Mesenchymal stem cell (in vitro differentiated cells and primary cell): ENCODE measurements at regions not wholly inside any gene's neighbourhood (a gene's known extent, or its start where the extent isn't known, plus 50 kb on each side); places are given as distances from the start of the nearest gene placed in this dataset.

Experiments used
- DNase-seq: peaks from one replicate; pipeline ENCODE4 v3.0.0-alpha.2; 2013
- H2AFZ ChIP-seq: one replicate; pipeline ENCODE4 v1.6.1; 2013; ENCODE audit warnings: low read depth, mild to moderate bottlenecking, control low read depth, inconsistent platforms, low read length, moderate library complexity
- H2AK5ac ChIP-seq: 2 replicates; pipeline ENCODE4 v1.6.1; 2013; ENCODE audit warnings: low read length, moderate library complexity, mild to moderate bottlenecking, inconsistent platforms; ENCODE audit not compliant: severe bottlenecking
- H2BK120ac ChIP-seq: one replicate; pipeline ENCODE4 v1.6.1; 2013; ENCODE audit warnings: low read depth, mild to moderate bottlenecking, inconsistent platforms, low read length, moderate library complexity
- H2BK12ac ChIP-seq, 2 experiments: one replicate each; pipeline ENCODE4 v1.6.1; 2013; ENCODE audit warnings: inconsistent platforms in 2 of 2, low read length in 2 of 2, mild to moderate bottlenecking in 2 of 2, moderate library complexity in 2 of 2, control low read depth in 1 of 2
- H2BK15ac ChIP-seq: one replicate; pipeline ENCODE4 v1.6.1; 2013; ENCODE audit warnings: mild to moderate bottlenecking, low read depth, inconsistent platforms; ENCODE audit not compliant: poor library complexity, severe bottlenecking
- H2BK5ac ChIP-seq: 2 replicates; pipeline ENCODE4 v1.6.1; 2013; ENCODE audit warnings: low read depth, mild to moderate bottlenecking, low read length, control low read depth, inconsistent platforms; ENCODE audit not compliant: poor library complexity, severe bottlenecking
- H3K14ac ChIP-seq, 2 experiments: one replicate each; pipeline ENCODE4 v1.6.1; 2013; ENCODE audit warnings: inconsistent platforms in 2 of 2, low read length in 2 of 2, control low read depth in 1 of 2, mild to moderate bottlenecking in 1 of 2, moderate library complexity in 1 of 2
- H3K18ac ChIP-seq, 2 experiments: one replicate each; pipeline ENCODE4 v1.6.1; 2013; ENCODE audit warnings: inconsistent platforms in 2 of 2, low read length in 2 of 2, control low read depth in 1 of 2, low read depth in 1 of 2, mild to moderate bottlenecking in 1 of 2
- H3K23ac ChIP-seq, 2 experiments: one replicate each; pipeline ENCODE4 v1.6.1; 2013; ENCODE audit warnings: inconsistent platforms in 2 of 2, low read length in 2 of 2, mild to moderate bottlenecking in 2 of 2, moderate library complexity in 2 of 2, control low read depth in 1 of 2
- H3K27ac ChIP-seq: 2 replicates; pipeline ENCODE4 v1.5.1; 2013; ENCODE audit warnings: mild to moderate bottlenecking, moderate library complexity, low read length, control low read depth, inconsistent platforms; ENCODE audit not compliant: poor library complexity, severe bottlenecking
- H3K27me3 ChIP-seq, 2 experiments: 2 replicates each; pipeline versions ENCODE4 v1.6.1 to v1.7.0; 2013; ENCODE audit warnings: low read length in 2 of 2, mild to moderate bottlenecking in 2 of 2, moderate library complexity in 2 of 2, control low read depth in 1 of 2, inconsistent platforms in 1 of 2; ENCODE audit not compliant: control insufficient read depth in 1 of 2, insufficient read depth in 1 of 2
- H3K36me3 ChIP-seq, 2 experiments: 2 replicates each; pipeline versions ENCODE4 v1.6.1 to v1.7.0; 2013; ENCODE audit warnings: low read length in 2 of 2, control low read depth in 1 of 2, inconsistent platforms in 1 of 2, low read depth in 1 of 2, mild to moderate bottlenecking in 1 of 2; ENCODE audit not compliant: insufficient read depth in 2 of 2, control insufficient read depth in 1 of 2
- H3K4ac ChIP-seq, 2 experiments: one replicate each; pipeline ENCODE4 v1.6.1; 2013; ENCODE audit warnings: inconsistent platforms in 2 of 2, low read length in 2 of 2, mild to moderate bottlenecking in 2 of 2, moderate library complexity in 2 of 2, control low read depth in 1 of 2, low read depth in 1 of 2
- H3K4me1 ChIP-seq: 2 replicates; pipeline ENCODE4 v1.6.1; 2013; ENCODE audit warnings: low read depth, low read length, control low read depth; ENCODE audit not compliant: control insufficient read depth, insufficient read depth
- H3K4me2 ChIP-seq: 2 replicates; pipeline ENCODE4 v1.6.1; 2013; ENCODE audit warnings: low read length, mild to moderate bottlenecking, inconsistent platforms; ENCODE audit not compliant: poor library complexity, severe bottlenecking
- H3K4me3 ChIP-seq, 2 experiments: 2 replicates each; pipeline versions ENCODE4 v1.5.1 to v1.7.0; 2013; ENCODE audit warnings: low read length in 2 of 2, mild to moderate bottlenecking in 2 of 2, control low read depth in 1 of 2, low read depth in 1 of 2; ENCODE audit not compliant: insufficient read depth in 1 of 2
- H3K79me1 ChIP-seq: replicated peaks from 2 replicates; pipeline ENCODE4 v1.6.1; 2013; ENCODE audit warnings: mild to moderate bottlenecking, control low read depth, low read length, inconsistent platforms; ENCODE audit not compliant: poor library complexity, severe bottlenecking
- H3K9ac ChIP-seq: 2 replicates; pipeline ENCODE4 v1.7.0; 2013; ENCODE audit warnings: mild to moderate bottlenecking, low read length, moderate library complexity
- H3K9me3 ChIP-seq: 2 replicates; pipeline ENCODE4 v1.7.0; 2013; ENCODE audit warnings: mild to moderate bottlenecking, low read length; ENCODE audit not compliant: control insufficient read depth
- H4K8ac ChIP-seq: one replicate; pipeline ENCODE4 v1.6.1; 2013; ENCODE audit warnings: inconsistent platforms, mild to moderate bottlenecking, low read length, moderate library complexity
- H4K91ac ChIP-seq: one replicate; pipeline ENCODE4 v1.6.1; 2013; ENCODE audit warnings: mild to moderate bottlenecking, low read length, inconsistent platforms
- WGBS: methylation state at CpG from one replicate; pipeline ENCODE4 v1.1.7; 2013; ENCODE audit warnings: mixed read lengths; 5-methylcytosine and 5-hydroxymethylcytosine counted together

- Histone ChIP-seq H3K9ac (no peak overlapping the region), H3K4ac (no peak overlapping the region), H4K91ac (no peak overlapping the region), H2BK12ac (no peak overlapping the region), H3K9me3 (peaks cover 4% of the 10 kb centered on the region), H2AFZ (no peak overlapping the region), H3K27me3 (no peaks in the 10 kb centered on the region), H3K4me1 (no peaks in the 10 kb centered on the region), H2BK120ac (no peak overlapping the region), H3K27ac (no peak overlapping the region), H3K18ac (no peak overlapping the region), H3K79me1 (no peaks in the 10 kb centered on the region), H3K4me3 (no peak overlapping the region), H2BK5ac (no peak overlapping the region), H2BK15ac (no peak overlapping the region), H3K14ac (no peak overlapping the region), H2AK5ac (no peak overlapping the region), H3K23ac (no peak overlapping the region), H3K36me3 (no peaks in the 10 kb centered on the region), H3K4me2 (no peak overlapping the region), H4K8ac (no peak overlapping the region)
- DNase-seq, result no peak
Measured at GRCh38 chr11:98587884-98588283, 432.9 kb upstream of the CNTN5 start.

DNA sequence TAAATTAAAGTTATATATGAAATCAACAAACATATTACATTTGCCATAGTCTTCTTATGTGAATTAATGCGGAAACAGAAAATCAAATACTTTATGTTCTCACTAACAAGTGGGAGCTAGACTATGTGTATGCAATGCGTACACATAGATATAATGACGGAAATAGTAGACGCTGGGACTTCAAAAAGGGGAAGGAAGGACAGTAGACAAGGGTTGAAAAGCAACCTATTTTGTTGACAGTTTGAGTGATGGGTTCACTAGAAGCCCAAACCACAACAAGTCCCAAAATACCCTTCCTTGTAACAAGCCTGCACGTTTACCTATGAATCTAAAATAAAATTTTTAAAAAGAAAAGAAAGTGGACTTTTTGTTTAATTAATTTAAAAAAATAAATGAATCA, 430.8 kb upstream of the CNTN5 start:
- Histone ChIP-seq H2AK5ac (no peak overlapping the region), H3K36me3 (no peaks in the 10 kb centered on the region), H4K91ac (no peak overlapping the region), H3K4me3 (no peak overlapping the region), H2BK15ac (no peak overlapping the region), H3K9ac (no peak overlapping the region), H3K4me2 (no peak overlapping the region), H2BK5ac (no peak overlapping the region), H3K79me1 (no peaks in the 10 kb centered on the region), H2AFZ (no peak overlapping the region), H3K27me3 (no peaks in the 10 kb centered on the region), H3K14ac (no peak overlapping the region), H2BK12ac (no peak overlapping the region), H2BK120ac (no peak overlapping the region), H3K18ac (no peak overlapping the region), H4K8ac (no peak overlapping the region), H3K9me3 (peaks cover 7% of the 10 kb centered on the region), H3K4me1 (no peaks in the 10 kb centered on the region), H3K23ac (no peak overlapping the region), H3K4ac (no peak overlapping the region), H3K27ac (no peak overlapping the region)
- WGBS, result 96% methylated on average over 3 of the region's 5 CpGs
- no peak for DNase-seq

- Histone ChIP-seq H3K9me3 (peaks cover 30% of the 10 kb centered on the region), H3K4me1 (no peaks in the 10 kb centered on the region)
- 65% methylated on average over 3 of the region's 3 CpGs for WGBS
Measured at GRCh38 chr11:98600103-98600502, 420.6 kb upstream of the CNTN5 start.

DNA sequence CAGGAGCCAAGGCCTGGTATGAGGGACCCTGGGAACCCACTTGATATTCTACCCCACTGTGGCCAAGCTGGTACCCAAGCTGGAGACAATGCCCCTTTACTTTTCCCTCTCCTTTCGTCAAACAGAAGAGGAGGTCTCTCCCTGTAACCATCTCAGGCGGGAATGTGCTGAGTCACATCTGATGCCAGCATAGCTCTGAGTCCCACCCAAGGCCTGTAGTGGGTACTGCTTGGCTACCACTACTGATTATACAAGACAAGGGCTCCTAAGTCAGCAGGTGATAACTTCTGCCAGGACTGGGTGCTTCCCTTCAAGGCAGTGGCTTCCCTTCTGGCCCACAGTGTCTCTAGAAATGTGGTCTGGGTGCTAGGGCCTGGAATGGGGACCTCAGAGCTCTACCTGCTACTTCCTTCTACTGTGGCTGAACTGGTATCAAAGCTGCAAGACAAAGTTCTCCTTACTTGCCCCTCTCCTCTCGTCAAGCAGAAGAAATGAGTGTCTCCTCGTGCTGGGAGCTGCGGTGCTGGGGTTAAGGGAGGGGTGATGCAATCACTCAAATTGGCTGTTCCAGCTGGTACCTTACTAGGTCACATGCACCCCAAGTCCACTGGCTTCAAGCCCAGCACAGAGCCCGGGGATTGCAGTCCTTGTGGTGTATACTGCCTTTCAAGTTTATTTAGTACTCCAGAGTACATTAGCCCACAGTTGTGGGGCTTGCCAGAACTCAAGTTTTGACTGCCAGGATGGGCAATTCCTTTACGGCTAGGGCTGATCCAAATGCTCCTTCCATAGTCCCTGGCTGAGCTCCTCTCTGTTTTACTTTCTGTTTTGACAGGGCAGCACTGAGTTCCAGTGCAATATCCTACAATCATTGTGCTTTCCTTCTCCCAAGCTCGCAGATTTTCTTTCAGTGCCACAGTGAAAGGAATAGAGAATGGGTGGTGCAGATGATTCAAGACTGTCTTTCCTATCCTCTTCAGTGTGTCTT, 419.7 kb upstream of the CNTN5 start:
- Histone ChIP-seq H3K27me3 (no peaks in the 10 kb centered on the region), H2BK120ac (no peak overlapping the region), H3K27ac (no peak overlapping the region), H3K4me3 (no peak overlapping the region), H3K36me3 (no peaks in the 10 kb centered on the region), H3K4ac (no peak overlapping the region), H3K18ac (no peak overlapping the region), H3K4me2 (no peak overlapping the region), H2AK5ac (no peak overlapping the region), H3K4me1 (no peaks in the 10 kb centered on the region), H3K9me3 (peaks cover 25% of the 10 kb centered on the region), H2BK15ac (no peak overlapping the region), H4K91ac (no peak overlapping the region), H3K14ac (no peak overlapping the region), H3K23ac (no peak overlapping the region), H3K79me1 (no peaks in the 10 kb centered on the region), H3K9ac (no peak overlapping the region), H2BK12ac (no peak overlapping the region), H4K8ac (no peak overlapping the region), H2AFZ (no peak overlapping the region), H2BK5ac (no peak overlapping the region)
- no peak for DNase-seq
- 76% methylated on average over 5 of the region's 8 CpGs for WGBS

More at GRCh38 chr11:98600103-98600502, 420.6 kb upstream of the CNTN5 start:
- no peak overlapping the region for H2AK5ac ChIP-seq
- no peaks in the 10 kb centered on the region for H3K27me3 ChIP-seq
- H3K4ac ChIP-seq, result no peak overlapping the region
- no peak overlapping the region for H4K8ac ChIP-seq
- H4K91ac ChIP-seq, result no peak overlapping the region
- H2BK5ac ChIP-seq, result no peak overlapping the region
- no peaks in the 10 kb centered on the region for H3K79me1 ChIP-seq
- no peak for DNase-seq
- H2AFZ ChIP-seq, result no peak overlapping the region
- no peak overlapping the region for H3K14ac ChIP-seq
- no peak overlapping the region for H3K27ac ChIP-seq
- no peak overlapping the region for H2BK120ac ChIP-seq
- no peak overlapping the region for H3K4me3 ChIP-seq
- H3K36me3 ChIP-seq, result no peaks in the 10 kb centered on the region
- no peak overlapping the region for H2BK15ac ChIP-seq
- H3K4me2 ChIP-seq, result no peak overlapping the region
- H3K9ac ChIP-seq, result no peak overlapping the region
- H2BK12ac ChIP-seq, result no peak overlapping the region
- H3K18ac ChIP-seq, result no peak overlapping the region
- H3K23ac ChIP-seq, result no peak overlapping the region
